GM18907 (cell line): ENCODE measurements at regions not wholly inside any gene's neighbourhood (a gene's known extent, or its start where the extent isn't known, plus 50 kb on each side); places are given as distances from the start of the nearest gene placed in this dataset.
"Not testable (repeated sequence)": the region's sequence is repeated elsewhere in the genome, so short reads cannot be mapped to it uniquely, and the experiment has no call there.

ENCODE experiments used
- ATAC-seq: cut with Tn5 transposase; IDR thresholded peaks from one replicate; pipeline ENCODE4 v1.9.1; 2021; ENCODE audit warnings: mild to moderate bottlenecking, moderate library complexity; ENCODE audit not compliant: unreplicated experiment

DNA sequence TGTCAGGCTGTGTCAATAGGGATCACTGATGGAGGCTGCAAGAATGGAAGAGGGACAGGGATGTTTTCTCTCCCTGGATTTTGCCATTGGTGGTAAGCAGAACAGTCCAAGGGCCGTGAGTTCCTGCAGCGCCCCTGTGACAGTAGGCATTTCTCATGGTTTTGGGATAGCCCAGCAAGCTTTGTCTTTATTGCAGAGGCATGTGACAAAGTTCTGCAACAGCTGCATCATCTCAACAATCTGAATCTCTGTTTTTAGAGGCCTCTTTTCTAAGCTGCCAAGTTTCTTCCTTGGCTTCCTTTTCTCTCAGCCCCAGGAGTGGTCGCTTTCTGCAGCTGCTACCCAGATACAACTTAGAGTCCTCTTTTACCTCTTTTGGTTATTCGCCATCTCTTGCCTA, 95.7 kb upstream of the TSHZ3 start:
- ATAC-seq: no peak

DNA sequence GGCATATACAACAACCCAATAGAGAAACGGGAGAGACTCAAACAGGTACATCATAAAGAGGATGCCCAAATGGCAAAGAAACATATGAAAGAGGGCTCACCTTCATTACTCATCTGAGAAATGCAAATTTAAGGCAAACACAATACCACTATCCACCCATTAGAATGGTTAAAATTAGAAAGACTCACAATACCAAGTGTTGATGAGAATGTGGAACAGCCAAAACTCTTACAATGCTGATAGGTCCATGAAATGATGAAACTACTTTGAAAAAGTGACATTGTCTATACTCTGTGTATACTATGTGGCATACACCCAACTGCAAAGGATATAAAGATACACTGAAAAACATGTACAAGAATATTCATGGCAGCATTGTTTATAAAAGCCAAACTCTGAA, 96.2 kb upstream of the TSHZ3 start:
- ATAC-seq: no peak

DNA sequence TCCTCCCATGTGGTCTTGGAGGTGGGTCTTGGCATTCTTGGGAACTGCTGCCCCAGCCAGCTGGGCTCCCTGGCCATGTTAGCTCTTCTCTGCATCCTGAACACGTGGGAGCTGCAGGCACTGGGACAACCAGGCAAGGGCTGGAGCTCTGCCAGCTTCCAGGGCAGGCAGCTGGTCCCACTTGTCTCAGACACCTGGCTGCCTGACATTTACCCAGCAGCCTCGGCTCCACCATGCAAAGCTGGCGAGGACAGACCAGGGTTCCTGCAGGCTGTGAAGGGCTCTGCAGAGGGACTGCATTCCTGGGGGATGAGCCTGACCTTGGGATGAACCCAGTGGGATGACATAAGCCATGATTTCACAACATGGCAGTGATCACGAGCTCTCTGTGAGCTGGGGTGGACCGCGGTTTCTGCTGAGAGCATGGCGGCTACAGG, 99.0 kb upstream of the TSHZ3 start:
- no peak for ATAC-seq

DNA sequence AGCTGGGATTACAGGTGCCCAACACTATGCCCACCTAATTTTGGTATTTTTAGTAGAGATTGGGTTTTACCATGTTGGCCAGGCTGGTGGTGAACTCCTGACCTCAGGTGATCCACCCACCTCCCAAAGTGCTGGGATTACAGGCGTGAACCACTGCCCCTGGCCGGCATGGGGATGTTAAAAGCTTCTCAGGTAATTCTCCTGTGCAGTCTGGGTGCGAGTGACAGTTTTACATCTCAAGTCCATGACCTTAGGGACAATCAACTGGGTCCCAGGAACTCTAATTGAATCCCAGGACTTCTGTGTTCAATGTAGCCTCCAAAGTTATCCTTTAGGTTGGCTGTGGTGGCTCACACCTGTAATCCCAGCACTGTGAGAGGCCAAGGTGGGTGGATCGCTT, 100.1 kb upstream of the TSHZ3 start:
- no peak for ATAC-seq

DNA sequence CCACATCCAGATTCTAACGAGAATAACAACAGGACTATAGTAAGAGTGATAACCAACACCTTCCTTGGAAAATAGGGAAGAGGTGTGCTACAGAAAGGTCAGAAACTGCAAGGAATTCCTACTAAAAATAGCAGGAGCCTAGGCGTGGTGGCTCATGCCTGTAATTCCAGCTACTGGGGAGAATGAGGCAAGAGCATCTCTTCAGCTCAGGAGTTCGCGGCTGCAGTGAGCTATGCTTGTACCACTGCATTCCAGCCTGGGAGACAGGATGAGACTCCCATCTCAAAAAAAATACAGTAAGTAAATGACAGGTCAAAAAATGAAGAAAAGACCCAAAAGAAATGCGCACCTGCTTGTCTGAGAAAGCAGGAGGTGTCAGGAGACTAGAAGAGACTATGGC, 101.5 kb upstream of the TSHZ3 start:
- no peak for ATAC-seq

DNA sequence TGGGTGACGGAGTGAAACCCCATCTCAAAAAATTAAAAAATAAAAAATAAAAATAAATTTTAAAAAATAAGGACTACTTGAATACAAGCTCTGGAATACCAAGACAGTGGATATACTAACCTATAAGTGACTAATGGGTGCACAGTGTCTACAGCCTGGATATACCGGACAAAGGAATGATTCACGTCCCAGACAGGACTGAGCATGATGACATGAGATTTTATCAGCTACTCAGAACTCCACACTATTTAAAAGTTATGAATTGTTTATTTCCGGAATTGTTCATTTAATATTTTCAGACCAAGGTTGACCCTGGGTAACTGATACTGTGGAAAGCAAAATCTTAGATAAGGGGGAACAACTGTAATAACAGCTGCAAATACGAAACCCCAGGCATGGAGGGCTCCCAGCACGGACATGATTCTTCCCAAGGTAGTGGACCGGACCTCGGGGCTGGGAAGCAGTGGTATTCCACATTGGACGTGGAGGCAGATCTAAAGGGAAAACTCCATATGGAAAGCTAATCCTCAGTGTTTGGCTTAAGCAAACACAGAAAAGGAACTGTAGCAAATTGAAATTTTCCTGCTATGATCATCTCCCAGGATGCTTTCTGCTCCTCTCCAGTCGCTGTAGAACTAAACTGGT, 102.6 kb upstream of the TSHZ3 start:
- ATAC-seq: no peak

DNA sequence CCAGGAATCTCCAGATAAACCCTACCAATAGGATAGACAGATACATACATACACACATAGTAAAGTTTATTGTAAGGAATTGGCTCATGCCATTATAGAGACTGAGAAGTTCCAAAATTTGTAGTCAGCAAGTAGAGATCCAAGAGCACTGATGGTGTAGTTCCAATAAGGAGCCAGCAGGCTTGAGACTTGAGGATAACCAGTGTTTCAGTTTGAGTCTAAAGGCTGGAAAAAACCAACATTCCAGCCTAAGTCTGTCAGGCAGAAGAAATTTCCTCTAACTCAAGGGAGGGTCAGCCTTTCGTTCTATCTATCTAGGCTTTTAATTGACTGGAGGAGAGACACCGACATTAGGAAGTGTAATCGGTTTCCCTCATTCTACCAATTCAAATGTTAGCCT, 110.2 kb upstream of the TSHZ3 start:
- no peak for ATAC-seq

DNA sequence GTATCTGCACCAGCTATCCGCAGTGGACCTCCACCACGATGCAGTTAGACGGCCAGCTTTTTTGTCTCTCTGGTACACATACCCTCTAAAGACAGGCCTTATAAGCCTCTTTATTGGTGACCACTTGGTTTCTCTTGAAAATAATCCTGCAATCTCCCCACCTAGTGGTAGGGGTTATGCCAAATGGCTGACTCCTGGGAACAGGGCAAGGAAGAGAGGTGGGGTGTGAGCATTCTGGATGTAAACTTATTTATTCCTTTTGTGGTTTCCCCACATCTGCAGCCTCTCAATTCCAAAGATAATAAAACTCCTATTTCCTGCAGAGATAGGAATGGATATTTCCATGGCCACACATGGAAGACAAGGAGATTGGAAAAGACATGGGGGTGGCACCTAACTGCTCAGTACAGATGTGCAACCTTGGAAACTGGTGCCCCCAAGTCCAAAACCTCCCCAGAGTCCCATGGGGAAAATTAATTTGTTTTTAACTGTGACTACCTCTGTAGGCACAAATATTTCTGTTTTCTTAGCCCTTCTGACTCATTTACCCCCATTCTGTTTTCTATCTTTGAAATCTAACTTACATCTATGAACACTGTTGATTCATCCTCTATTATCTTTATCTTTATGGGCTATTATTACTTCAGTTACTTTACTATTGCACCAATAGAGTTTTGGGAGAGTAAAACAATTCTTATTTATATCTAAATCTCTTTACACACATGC, 112.7 kb upstream of the TSHZ3 start:
- ATAC-seq: no peak

DNA sequence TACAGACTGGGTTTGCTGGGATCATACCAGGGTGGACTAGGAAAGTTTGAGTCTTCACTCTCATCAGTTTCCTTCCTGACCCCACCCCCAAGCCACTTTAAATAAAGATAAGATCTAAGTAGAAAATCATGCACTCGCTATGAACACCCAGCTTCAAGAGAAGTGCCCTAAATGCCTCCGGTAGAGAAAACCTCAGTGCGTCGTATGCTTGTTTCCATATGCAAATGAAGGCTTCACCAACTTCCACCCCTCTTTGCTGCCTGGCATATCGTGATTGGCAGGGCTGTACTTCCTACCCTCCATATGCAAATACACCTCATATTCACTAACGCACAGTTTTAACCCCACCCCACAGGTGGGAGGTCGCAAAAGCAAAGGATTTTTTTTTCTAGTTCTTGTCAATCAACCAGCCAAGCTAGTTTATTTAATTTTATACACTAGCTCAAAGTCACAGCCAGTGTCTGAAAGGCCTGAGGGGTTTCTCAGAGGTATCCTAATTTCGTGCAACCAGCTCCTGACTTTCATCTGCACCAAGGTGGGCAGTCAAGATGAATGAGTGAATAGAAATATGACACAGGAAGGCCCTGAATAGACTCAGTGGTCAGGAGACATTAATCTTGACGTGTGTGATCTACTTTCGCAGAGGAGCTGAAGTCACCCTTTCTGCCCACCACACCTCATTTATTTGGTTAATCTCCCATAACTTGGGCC, 121.1 kb upstream of the TSHZ3 start:
- no peak for ATAC-seq

DNA sequence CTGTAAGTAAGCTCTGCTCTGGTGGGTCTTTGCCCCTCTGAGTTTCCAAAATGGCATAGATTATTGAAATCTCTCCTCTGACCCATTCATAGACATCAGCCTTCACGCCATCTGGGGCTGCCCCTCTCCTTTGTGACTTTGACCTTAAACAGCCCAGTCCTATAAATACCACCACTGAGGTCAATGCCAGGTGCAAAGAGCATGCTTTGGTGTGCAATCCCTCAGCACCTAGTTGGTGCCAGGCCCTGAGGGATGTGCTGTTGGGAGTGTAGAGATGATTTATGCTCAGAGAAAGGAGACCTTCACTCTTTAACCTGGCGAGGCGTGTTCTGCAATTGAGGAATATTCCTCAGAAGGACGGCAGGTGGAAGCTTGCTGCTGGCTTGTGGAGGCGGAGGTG, 121.7 kb upstream of the TSHZ3 start:
- ATAC-seq: no peak

DNA sequence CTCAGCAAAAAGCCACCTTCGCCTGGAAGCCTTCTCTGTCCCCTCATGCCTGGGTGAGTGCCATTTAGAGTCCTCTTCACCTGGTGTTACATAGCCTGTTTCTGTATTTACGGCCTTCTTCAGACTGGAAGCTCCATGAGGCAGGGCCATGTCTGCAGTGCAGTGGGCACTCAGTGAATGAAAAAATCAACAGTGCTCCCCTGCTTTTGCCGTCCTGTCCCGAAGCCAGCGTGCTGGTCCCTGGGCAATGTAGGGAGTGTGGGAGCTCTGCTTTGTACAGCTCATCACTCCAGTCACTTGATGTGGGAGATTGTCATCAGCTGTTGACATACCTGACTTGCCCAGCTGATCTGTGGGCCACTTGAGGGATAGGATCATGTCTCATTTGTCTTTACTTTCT, 129.0 kb upstream of the TSHZ3 start:
- ATAC-seq: no peak

DNA sequence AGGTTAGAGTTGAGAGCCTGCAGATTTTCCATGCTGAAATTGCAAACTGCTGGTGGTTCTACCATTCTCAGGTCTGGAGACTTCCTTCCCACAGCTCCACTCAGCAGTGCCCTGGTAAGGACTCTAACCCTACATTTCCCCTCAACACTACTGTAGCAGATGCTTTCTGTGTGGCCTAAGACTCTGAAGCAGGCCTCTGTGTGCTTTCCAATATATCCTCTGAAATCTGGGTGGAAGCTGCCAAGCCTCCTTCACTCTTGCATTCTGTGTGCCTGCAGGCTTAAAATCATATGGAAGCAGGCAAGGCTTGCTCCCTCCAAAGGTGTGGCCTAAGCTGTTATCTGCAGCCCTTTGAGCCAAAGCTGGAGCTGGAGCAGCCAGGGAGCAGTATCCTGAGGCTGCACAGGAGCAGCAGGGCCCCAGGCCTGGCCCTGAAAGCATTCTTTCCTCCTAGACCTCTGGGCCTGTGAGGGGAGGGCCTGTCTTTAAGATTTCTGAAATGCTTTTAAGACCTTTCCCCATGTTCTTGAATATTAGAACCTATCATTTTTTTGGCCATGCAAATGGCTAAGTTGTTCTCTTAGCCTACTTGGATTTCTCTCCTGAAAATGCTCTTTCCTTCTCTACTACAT, 134.1 kb upstream of the TSHZ3 start:
- ATAC-seq: no peak

DNA sequence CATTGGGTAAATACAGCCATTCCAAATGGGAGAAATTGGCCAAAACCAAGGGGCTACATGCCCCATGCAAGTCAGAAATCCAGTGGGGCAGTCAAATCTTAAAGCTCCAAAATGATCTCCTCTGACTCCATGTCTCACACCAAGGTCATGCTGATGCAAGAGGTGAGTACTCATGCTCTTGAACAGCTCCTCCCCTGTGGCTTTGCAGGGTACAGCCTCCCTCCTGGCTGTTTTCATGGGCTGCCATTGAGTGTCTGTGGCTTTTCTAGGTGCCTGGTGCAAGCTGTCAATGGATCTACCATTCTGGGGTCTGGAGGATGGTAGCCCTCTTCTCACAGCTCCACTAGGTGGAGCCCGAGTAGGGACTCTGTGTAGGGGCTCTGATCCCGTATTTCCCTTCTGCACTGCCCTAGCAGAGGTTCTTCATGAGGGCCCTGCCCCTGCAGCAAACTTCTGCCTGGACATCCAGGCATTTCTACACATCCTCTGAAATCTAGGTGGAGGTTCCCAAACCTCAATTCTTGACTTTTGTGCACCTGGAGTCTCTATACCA, 135.7 kb upstream of the TSHZ3 start:
- not testable (repeated sequence) for ATAC-seq

DNA sequence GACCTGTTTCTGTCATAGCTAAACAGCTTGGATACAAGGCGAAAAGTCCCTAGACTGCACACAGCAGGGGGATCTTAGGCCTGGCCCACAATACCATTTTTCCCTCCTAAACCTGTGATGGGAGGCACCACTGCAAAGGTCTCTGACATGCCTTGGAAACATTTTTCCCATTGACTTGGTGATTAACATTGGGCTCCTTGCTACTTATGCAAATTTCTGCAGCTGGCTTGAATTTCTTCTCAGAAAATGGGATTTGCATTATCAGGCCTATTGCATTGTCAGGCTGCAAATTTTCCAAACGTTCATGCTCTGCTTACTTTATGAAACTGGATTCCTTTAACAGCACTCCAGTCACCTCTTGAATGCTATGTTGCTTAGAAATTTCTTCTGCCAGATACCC, 136.2 kb upstream of the TSHZ3 start:
- ATAC-seq: no peak

DNA sequence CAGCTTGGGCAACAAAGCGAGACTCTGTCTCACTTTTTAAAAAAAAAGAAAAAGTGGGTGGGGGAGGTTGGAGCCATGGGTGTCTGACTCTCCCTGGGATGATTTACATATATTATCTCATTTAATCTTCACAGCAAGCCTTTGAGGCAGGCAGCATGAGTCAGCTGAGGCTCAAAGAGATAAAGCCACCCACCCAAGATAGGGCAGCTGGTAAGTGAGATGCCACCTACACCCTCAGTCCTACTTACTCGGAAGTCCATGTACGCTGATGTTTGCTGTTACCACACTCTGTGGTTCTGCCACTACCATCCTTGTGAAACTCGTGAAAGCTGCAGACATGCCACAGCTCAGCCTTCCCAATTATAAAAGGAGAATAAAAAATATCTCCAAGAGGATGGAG, 142.0 kb upstream of the TSHZ3 start:
- no peak for ATAC-seq

DNA sequence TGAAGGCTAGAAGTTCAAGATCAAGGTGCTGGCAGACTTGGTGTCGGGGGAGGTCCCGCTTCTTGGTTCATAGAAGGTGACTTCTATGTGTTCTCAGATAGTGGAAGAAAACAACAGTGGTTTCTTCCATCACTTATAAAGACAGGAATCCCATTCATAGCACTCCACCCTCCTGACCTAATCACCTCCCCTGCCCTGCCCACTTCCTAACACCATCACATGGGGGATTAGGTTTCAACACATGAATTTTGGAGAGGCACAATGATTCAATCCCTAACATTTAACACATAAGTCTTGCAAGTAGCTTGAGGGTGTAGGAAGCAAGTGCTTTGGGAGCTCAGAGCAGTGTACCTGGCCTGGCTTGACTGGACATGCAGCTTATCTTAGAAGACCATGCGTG, 142.8 kb upstream of the TSHZ3 start:
- no peak for ATAC-seq

DNA sequence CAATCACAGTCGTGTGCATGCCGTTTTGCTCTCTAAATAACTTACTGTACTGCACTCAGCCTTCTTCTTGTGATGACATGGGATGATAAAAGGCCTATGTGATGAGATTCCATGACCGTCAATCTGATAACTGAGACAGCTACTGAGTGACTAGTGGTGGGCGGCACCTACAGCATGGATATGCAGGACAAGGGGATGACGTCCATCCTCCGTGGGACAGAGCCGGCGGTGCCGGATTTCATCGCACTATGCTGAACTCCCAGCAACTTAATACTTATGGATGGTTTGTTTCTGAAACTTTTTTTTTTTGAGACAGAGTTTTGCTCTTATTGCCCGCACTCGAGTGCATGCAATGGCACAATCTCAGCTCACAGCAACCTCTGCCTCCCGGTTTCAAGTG, 146.8 kb upstream of the TSHZ3 start:
- ATAC-seq: no peak

DNA sequence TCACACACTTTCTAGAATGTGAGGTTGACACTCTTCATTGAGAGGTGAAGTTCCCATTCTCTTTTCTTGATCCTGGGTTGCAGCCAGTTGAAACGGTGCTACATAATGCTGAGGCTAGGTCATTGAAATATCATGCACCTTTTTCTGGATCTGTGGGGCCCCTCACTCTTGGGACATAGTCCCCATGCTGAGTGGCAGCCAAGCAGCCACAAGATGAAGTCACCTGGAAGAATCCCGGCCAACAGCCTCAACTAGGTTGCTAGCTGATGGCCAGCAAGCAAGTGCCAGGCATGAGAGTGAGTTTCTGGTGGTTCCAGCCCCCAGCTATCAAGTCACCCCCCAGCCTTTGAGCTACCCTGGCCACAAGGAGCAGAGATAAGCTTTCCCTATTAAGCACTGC, 148.5 kb upstream of the TSHZ3 start:
- ATAC-seq: no peak

DNA sequence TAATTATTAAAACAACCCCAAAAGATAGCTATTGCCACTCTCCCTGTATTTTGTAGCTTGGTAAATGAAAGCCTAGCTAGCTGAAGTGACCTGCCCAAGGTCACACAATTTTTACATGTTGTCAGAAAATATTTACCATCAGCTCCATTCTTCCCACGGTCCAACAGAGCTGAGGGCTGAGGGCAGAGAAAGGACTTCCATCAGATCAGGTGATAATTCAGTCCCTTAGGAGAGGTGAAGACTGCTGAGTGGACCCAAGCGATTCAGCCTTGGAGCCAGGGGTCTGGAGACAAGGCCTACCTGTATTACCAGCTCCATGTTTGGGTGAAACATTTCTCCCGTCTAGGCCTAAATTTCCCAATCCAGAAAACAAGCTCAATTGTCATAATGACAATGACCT, 149.5 kb upstream of the TSHZ3 start:
- no peak for ATAC-seq

DNA sequence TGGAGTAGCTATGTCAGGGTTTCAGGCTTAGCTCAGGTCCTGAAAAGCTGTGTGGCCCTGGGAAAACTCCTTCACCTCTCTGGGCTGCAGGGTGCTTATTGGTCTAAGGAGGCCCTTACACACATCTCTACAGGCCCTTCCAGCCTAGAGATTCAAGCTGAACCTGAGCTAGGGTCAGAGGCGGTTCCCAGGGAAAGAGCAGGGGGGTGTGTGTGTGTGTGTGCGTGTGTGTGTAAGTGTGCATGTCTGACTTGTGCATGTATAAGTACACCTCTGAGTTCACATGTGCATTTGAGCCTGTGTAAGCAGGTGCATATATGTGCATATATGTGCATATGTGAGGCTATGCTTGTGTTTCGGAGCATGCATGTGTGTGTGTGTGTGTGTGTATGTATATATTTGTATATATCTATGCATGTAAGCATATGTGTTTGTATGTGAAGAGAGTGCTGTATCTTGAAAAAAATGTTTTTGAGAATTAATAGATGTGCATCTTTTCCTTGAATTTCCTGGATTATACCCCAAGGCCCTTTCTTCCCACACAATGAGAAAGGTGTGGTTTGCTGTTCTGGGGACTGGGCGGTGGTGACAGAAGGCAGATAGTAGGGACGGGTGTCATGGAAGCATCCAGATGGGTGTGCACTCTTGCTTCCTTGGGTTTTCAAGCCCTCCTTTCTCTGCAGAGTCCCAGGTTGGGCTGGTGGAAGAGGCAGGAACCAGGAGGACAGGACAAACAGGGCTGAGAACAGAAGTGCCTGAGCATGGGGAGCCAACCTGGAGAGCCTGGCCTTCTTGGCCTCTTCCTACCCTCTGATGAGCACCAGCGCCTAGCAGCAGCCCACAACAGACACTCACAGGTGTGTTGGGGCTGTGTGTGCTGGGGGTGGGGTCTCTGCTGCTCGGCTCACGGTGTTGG, 150.3 kb upstream of the TSHZ3 start:
- no peak for ATAC-seq
